HEK293T (cell line): ENCODE measurements at regions not wholly inside any gene's neighbourhood (a gene's known extent, or its start where the extent isn't known, plus 50 kb on each side); places are given as distances from the start of the nearest gene placed in this dataset.

Experiments used
- ARNT ChIP-seq: fragments of 450-650 bp; IDR thresholded peaks from 2 replicates; pipeline ENCODE4 v1.6.1; 2017; ENCODE audit warnings: mild to moderate bottlenecking
- FOXK2 ChIP-seq: fragments of 450-650 bp; IDR thresholded peaks from 2 replicates; pipeline ENCODE4 v1.6.1; 2016; ENCODE audit warnings: mild to moderate bottlenecking
- L3MBTL2 ChIP-seq: fragments of 450-650 bp; conservative IDR thresholded peaks from 2 replicates; pipeline ENCODE4 v1.6.1; 2016; ENCODE audit warnings: mild to moderate bottlenecking

- TF ChIP-seq FOXK2 (no peak), ARNT (no peak), L3MBTL2 (no peak)
These were observed 685.4 kb upstream of the MBL2 start for GRCh38 chr10:53458007-53458406.
